Neural progenitor cell (in vitro differentiated cells): ENCODE measurements at regions not wholly inside any gene's neighbourhood (a gene's known extent, or its start where the extent isn't known, plus 50 kb on each side); places are given as distances from the start of the nearest gene placed in this dataset.
A peak's percentile ranks its signal among the peaks of the same experiment; 100 is the strongest.

Experiments
- DNase-seq: peaks from one replicate; pipeline ENCODE4 v3.0.0-alpha.2; 2016; ENCODE audit warnings: low spot score
- H2AFZ ChIP-seq: fragments of 200-600 bp; sonication (generic); replicated peaks from 2 replicates; pipeline ENCODE4 v1.6.1; 2016; ENCODE audit warnings: antibody characterized with exemption
- H3F3A ChIP-seq: fragments of 200-600 bp; sonication (generic); 2 replicates; pipeline ENCODE4 v1.6.1; 2016; ENCODE audit warnings: antibody characterized with exemption, low read depth
- H3K27ac ChIP-seq: fragments of 200-600 bp; sonication (generic); 2 replicates; pipeline ENCODE4 v1.5.1; 2016; ENCODE audit warnings: mild to moderate bottlenecking
- H3K27me3 ChIP-seq: fragments of 200-600 bp; sonication (generic); 2 replicates; pipeline ENCODE4 v1.6.1; 2016; ENCODE audit warnings: mild to moderate bottlenecking, moderate library complexity
- H3K36me3 ChIP-seq: fragments of 200-600 bp; sonication (generic); 2 replicates; pipeline ENCODE4 v1.5.1; 2016
- H3K4me1 ChIP-seq: fragments of 200-600 bp; sonication (generic); 2 replicates; pipeline ENCODE4 v1.6.1; 2016; ENCODE audit warnings: mixed run types
- H3K4me2 ChIP-seq: fragments of 200-600 bp; sonication (generic); 2 replicates; pipeline ENCODE4 v1.6.1; 2016
- H3K4me3 ChIP-seq: fragments of 200-600 bp; sonication (generic); 2 replicates; pipeline ENCODE4 v1.5.1; 2016
- H3K79me2 ChIP-seq: fragments of 200-600 bp; sonication (generic); 2 replicates; pipeline ENCODE4 v1.6.1; 2016; ENCODE audit warnings: low read depth
- H3K9ac ChIP-seq: fragments of 200-600 bp; sonication (generic); 2 replicates; pipeline ENCODE4 v1.6.1; 2016
- H3K9me3 ChIP-seq: fragments of 200-600 bp; sonication (generic); 2 replicates; pipeline ENCODE4 v1.5.1; 2016; ENCODE audit warnings: low read depth
- H4K20me1 ChIP-seq: fragments of 200-600 bp; sonication (generic); 2 replicates; pipeline ENCODE4 v1.6.1; 2016; ENCODE audit warnings: low read depth
- H3K27ac Mint-ChIP-seq: 3 replicates; pipeline ENCODE4 v1.8.0; 2021; ENCODE audit warnings: mixed read lengths
- H3K27me3 Mint-ChIP-seq: 2 replicates; pipeline ENCODE4 v1.8.0; 2022; ENCODE audit warnings: low read depth, mild to moderate bottlenecking, inconsistent platforms, moderate library complexity, mixed read lengths; ENCODE audit not compliant: insufficient read depth
- H3K36me3 Mint-ChIP-seq: 3 replicates; pipeline ENCODE4 v1.8.0; 2021; ENCODE audit warnings: mixed read lengths
- H3K4me1 Mint-ChIP-seq: 3 replicates; pipeline ENCODE4 v1.8.0; 2021; ENCODE audit warnings: mixed read lengths
- H3K4me3 Mint-ChIP-seq: 3 replicates; pipeline ENCODE4 v1.8.0; 2021; ENCODE audit warnings: mild to moderate bottlenecking, moderate library complexity, mixed read lengths
- H3K9me3 Mint-ChIP-seq: 3 replicates; pipeline ENCODE4 v1.8.0; 2020; ENCODE audit warnings: mixed read lengths
- CTCF ChIP-seq: fragments of 200-600 bp; sonication (generic); IDR thresholded peaks from 2 replicates; pipeline ENCODE4 v1.5.1; 2017; ENCODE audit warnings: antibody characterized with exemption, mild to moderate bottlenecking
- EZH2 ChIP-seq: fragments of 200-600 bp; sonication (generic); IDR thresholded peaks from 2 replicates; pipeline ENCODE4 v1.6.1; 2017; ENCODE audit warnings: antibody characterized with exemption, mild to moderate bottlenecking, moderate library complexity
- EZH2phosphoT487 ChIP-seq: fragments of 200-600 bp; sonication (generic); IDR thresholded peaks from 2 replicates; pipeline ENCODE4 v1.6.1; 2017; ENCODE audit warnings: antibody characterized with exemption

GRCh38 chr13:48761256-48761655 is 107.5 kb downstream of the CYSLTR2 start:
- no peaks in the 10 kb centered on the region for H4K20me1 ChIP-seq
- no peak overlapping the region for H3K27ac ChIP-seq
- TF ChIP-seq CTCF (no peak), EZH2 (no peak), EZH2phosphoT487 (no peak)
- DNase-seq, result no peak
- peaks cover 5% of the 10 kb centered on the region for H3K9me3 ChIP-seq
- no peaks in the 10 kb centered on the region for H3K79me2 ChIP-seq
- no peak overlapping the region for H3K4me3 ChIP-seq
- H2AFZ ChIP-seq, result no peak overlapping the region
- no peaks in the 10 kb centered on the region for H3F3A ChIP-seq
- H3K36me3 ChIP-seq, result no peaks in the 10 kb centered on the region
- no peaks in the 10 kb centered on the region for H3K4me1 ChIP-seq
- H3K4me2 ChIP-seq, result no peak overlapping the region
- Mint-ChIP-seq H3K4me3 (no peak overlapping the region), H3K27ac (no peak overlapping the region), H3K4me1 (no peaks in the 10 kb centered on the region), H3K27me3 (no peaks in the 10 kb centered on the region), H3K9me3 (peaks cover 7% of the 10 kb centered on the region), H3K36me3 (no peaks in the 10 kb centered on the region)
- no peaks in the 10 kb centered on the region for H3K27me3 ChIP-seq
- no peak overlapping the region for H3K9ac ChIP-seq

- Histone ChIP-seq H3K9ac (no peak overlapping the region), H2AFZ (no peak overlapping the region), H3F3A (no peaks in the 10 kb centered on the region), H3K4me3 (no peak overlapping the region), H3K27me3 (no peaks in the 10 kb centered on the region), H3K9me3 (peaks cover 11% of the 10 kb centered on the region), H4K20me1 (no peaks in the 10 kb centered on the region), H3K27ac (no peak overlapping the region), H3K79me2 (no peaks in the 10 kb centered on the region), H3K4me1 (no peaks in the 10 kb centered on the region), H3K36me3 (no peaks in the 10 kb centered on the region), H3K4me2 (no peak overlapping the region)
- peak; percentile 90 for DNase-seq
- TF ChIP-seq EZH2 (no peak), CTCF (peak; percentile 100), EZH2phosphoT487 (no peak)
- no peaks in the 10 kb centered on the region for H3K36me3 Mint-ChIP-seq
- peaks cover 15% of the 10 kb centered on the region for H3K9me3 Mint-ChIP-seq
- peaks cover 3% of the 10 kb centered on the region for H3K27me3 Mint-ChIP-seq
- peaks cover 4% of the 10 kb centered on the region for H3K4me1 Mint-ChIP-seq
- no peak overlapping the region for H3K4me3 Mint-ChIP-seq
- no peak overlapping the region for H3K27ac Mint-ChIP-seq
Observed at GRCh38 chr13:48769107-48769704, 115.5 kb downstream of the CYSLTR2 start.

- H3K27me3 ChIP-seq, result no peaks in the 10 kb centered on the region
- H3K4me3 ChIP-seq, result no peak overlapping the region
- H3K4me1 ChIP-seq, result no peaks in the 10 kb centered on the region
- no peak overlapping the region for H2AFZ ChIP-seq
- H3K27ac ChIP-seq, result no peak overlapping the region
- H3K4me2 ChIP-seq, result no peak overlapping the region
- no peak for DNase-seq
- H3K9ac ChIP-seq, result no peak overlapping the region
- Mint-ChIP-seq H3K27ac (no peak overlapping the region), H3K36me3 (no peaks in the 10 kb centered on the region), H3K4me1 (peaks cover 4% of the 10 kb centered on the region), H3K27me3 (peaks cover 3% of the 10 kb centered on the region), H3K9me3 (peaks cover 15% of the 10 kb centered on the region), H3K4me3 (no peak overlapping the region)
- no peaks in the 10 kb centered on the region for H4K20me1 ChIP-seq
- no peaks in the 10 kb centered on the region for H3K79me2 ChIP-seq
- peaks cover 5% of the 10 kb centered on the region for H3K9me3 ChIP-seq
- no peaks in the 10 kb centered on the region for H3F3A ChIP-seq
- TF ChIP-seq EZH2 (no peak), CTCF (no peak), EZH2phosphoT487 (no peak)
- no peaks in the 10 kb centered on the region for H3K36me3 ChIP-seq
Observed at GRCh38 chr13:48770372-48770771, 116.6 kb downstream of the CYSLTR2 start.
